IMR-90 (cell line): ENCODE measurements at regions not wholly inside any gene's neighbourhood (a gene's known extent, or its start where the extent isn't known, plus 50 kb on each side); places are given as distances from the start of the nearest gene placed in this dataset.
A peak's percentile ranks its signal among the peaks of the same experiment; 100 is the strongest.

Experiments
- ATAC-seq: fragments of 200-7000 bp; cut with Tn5 transposase; 2 replicates; pipeline ENCODE4 v1.9.1; 2020; ENCODE audit warnings: low read depth, mild to moderate bottlenecking, moderate library complexity
- BruUV-seq: library from RNA; stranded (reverse); fragments of 400-500 nt; replicated peaks from 2 replicates; lab custom pipeline; 2021; lab: Mats Ljungman, UMichigan
- CTCF ChIA-PET: fragments of 300-600 bp; formaldehyde crosslinking; extraction: SDS; loops from one replicate; lab custom pipeline; 2021; ENCODE audit warnings: antibody characterized with exemption; lab: Yijun Ruan, JAX
- POLR2A ChIA-PET: fragments of 300-600 bp; sonication (Branson Sonifier 250); formaldehyde crosslinking; loops from one replicate; lab custom pipeline; 2022; ENCODE audit warnings: antibody characterized with exemption; ENCODE audit not compliant: unreplicated experiment; lab: Charles Lee
- DNase-seq: peaks from one replicate; pipeline ENCODE4 v3.0.0; 2013
- H2AFZ ChIP-seq: replicated peaks from 2 replicates; pipeline ENCODE3; 2013; ENCODE audit warnings: low read length, mild to moderate bottlenecking; ENCODE audit not compliant: poor library complexity
- H2AK5ac ChIP-seq: 2 replicates; pipeline ENCODE4 v1.6.1; 2013; ENCODE audit warnings: low read depth, low read length, inconsistent platforms
- H2AK9ac ChIP-seq: replicated peaks from 2 replicates; pipeline ENCODE3; 2013; ENCODE audit warnings: mild to moderate bottlenecking, low read depth, low read length, moderate library complexity; ENCODE audit not compliant: poor library complexity
- H2BK120ac ChIP-seq: 2 replicates; pipeline ENCODE4 v1.6.1; 2013; ENCODE audit warnings: low read depth, low read length, inconsistent platforms
- H2BK15ac ChIP-seq: 3 replicates; pipeline ENCODE4 v1.6.1; 2013; ENCODE audit warnings: low read depth, low read length, inconsistent platforms
- H2BK20ac ChIP-seq: 2 replicates; pipeline ENCODE4 v1.6.1; 2013; ENCODE audit warnings: low read depth, mild to moderate bottlenecking, inconsistent platforms, low read length, moderate library complexity
- H2BK5ac ChIP-seq: 2 replicates; pipeline ENCODE4 v1.6.1; 2013; ENCODE audit warnings: mild to moderate bottlenecking, low read depth, low read length, inconsistent platforms; ENCODE audit not compliant: poor library complexity, severe bottlenecking
- H3K14ac ChIP-seq: replicated peaks from 2 replicates; pipeline ENCODE4 v1.6.1; 2013; ENCODE audit warnings: low read depth, low read length, inconsistent platforms
- H3K18ac ChIP-seq: 2 replicates; pipeline ENCODE4 v1.6.1; 2013; ENCODE audit warnings: low read depth, low read length, control low read depth
- H3K23ac ChIP-seq: 2 replicates; pipeline ENCODE4 v1.6.1; 2013; ENCODE audit warnings: low read depth, low read length, inconsistent platforms
- H3K27ac ChIP-seq: 2 replicates; pipeline ENCODE4 v1.5.1; 2013; ENCODE audit warnings: mild to moderate bottlenecking, control low read depth, low read length; ENCODE audit not compliant: insufficient read depth
- H3K27me3 ChIP-seq: 2 replicates; pipeline ENCODE4 v1.6.1; 2013; ENCODE audit warnings: low read length; ENCODE audit not compliant: control insufficient read depth, insufficient read depth
- H3K36me3 ChIP-seq: 2 replicates; pipeline ENCODE4 v1.6.1; 2013; ENCODE audit warnings: low read length, mixed read lengths; ENCODE audit not compliant: control insufficient read depth, insufficient read depth
- H3K4ac ChIP-seq: 2 replicates; pipeline ENCODE4 v1.6.1; 2013; ENCODE audit warnings: low read depth, low read length, inconsistent platforms
- H3K4me1 ChIP-seq: 2 replicates; pipeline ENCODE4 v1.6.1; 2013; ENCODE audit warnings: low read length, mixed read lengths; ENCODE audit not compliant: control insufficient read depth, insufficient read depth
- H3K4me2 ChIP-seq: 2 replicates; pipeline ENCODE4 v1.6.1; 2013; ENCODE audit warnings: low read depth, mild to moderate bottlenecking, control low read depth, low read length, moderate library complexity
- H3K4me3 ChIP-seq: 2 replicates; pipeline ENCODE4 v1.5.1; 2013; ENCODE audit warnings: low read depth, mild to moderate bottlenecking, control low read depth, low read length, moderate library complexity; ENCODE audit not compliant: insufficient read depth
- H3K56ac ChIP-seq: 2 replicates; pipeline ENCODE4 v1.6.1; 2013; ENCODE audit warnings: low read length, inconsistent platforms; ENCODE audit not compliant: insufficient read depth; ENCODE audit errors: extremely low read depth
- H3K79me1 ChIP-seq, 2 experiments: 2 replicates each; pipeline ENCODE4 v1.6.1; 2013; ENCODE audit warnings: low read length in 2 of 2, inconsistent platforms in 1 of 2, low read depth in 1 of 2
- H3K9ac ChIP-seq: 2 replicates; pipeline ENCODE4 v1.6.1; 2013; ENCODE audit warnings: low read depth, low read length, control low read depth
- H3K9me1 ChIP-seq: 2 replicates; pipeline ENCODE4 v1.6.1; 2013; ENCODE audit warnings: low read length, inconsistent platforms; ENCODE audit not compliant: insufficient read depth
- H3K9me3 ChIP-seq: 2 replicates; pipeline ENCODE4 v1.6.1; 2013; ENCODE audit warnings: low read length; ENCODE audit not compliant: control insufficient read depth, insufficient read depth
- H4K20me1 ChIP-seq: 2 replicates; pipeline ENCODE4 v1.6.1; 2013; ENCODE audit warnings: low read length, inconsistent platforms; ENCODE audit not compliant: insufficient read depth
- H4K5ac ChIP-seq: 2 replicates; pipeline ENCODE4 v1.6.1; 2013; ENCODE audit warnings: mild to moderate bottlenecking, low read depth, low read length, control low read depth
- H4K8ac ChIP-seq, 2 experiments: 2 replicates each; pipeline ENCODE4 v1.6.1; 2013; ENCODE audit warnings: low read depth in 2 of 2, low read length in 2 of 2, control low read depth in 1 of 2, inconsistent platforms in 1 of 2
- H4K91ac ChIP-seq: 2 replicates; pipeline ENCODE4 v1.6.1; 2013; ENCODE audit warnings: low read depth, low read length, inconsistent platforms; ENCODE audit not compliant: insufficient read depth
- BHLHE40 ChIP-seq: fragments of 150-350 bp; IDR thresholded peaks from 2 replicates; pipeline ENCODE4 v1.6.1; 2016; ENCODE audit warnings: mild to moderate bottlenecking, low read depth, low read length
- CEBPB ChIP-seq: IDR thresholded peaks from 2 replicates; pipeline ENCODE4 v1.6.1; 2012; ENCODE audit warnings: low read depth, low read length, improper control_type of control experiment
- CHD1 ChIP-seq: IDR thresholded peaks from 2 replicates; pipeline ENCODE4 v1.6.1; 2012; ENCODE audit warnings: low read depth, low read length, improper control_type of control experiment
- CTCF ChIP-seq: conservative IDR thresholded peaks from 2 replicates; pipeline ENCODE4 v1.5.1; 2012; ENCODE audit warnings: mild to moderate bottlenecking, low read depth, low read length, improper control_type of control experiment
- ELK1 ChIP-seq: fragments of 150-350 bp; IDR thresholded peaks from 2 replicates; pipeline ENCODE4 v1.6.1; 2016; ENCODE audit warnings: low read depth, mild to moderate bottlenecking, low read length, moderate library complexity, borderline replicate concordance
- MAFK ChIP-seq: IDR thresholded peaks from 2 replicates; pipeline ENCODE4 v1.6.1; 2012; ENCODE audit warnings: low read depth, low read length, improper control_type of control experiment
- MAZ ChIP-seq: IDR thresholded peaks from 2 replicates; pipeline ENCODE4 v1.6.1; 2012; ENCODE audit warnings: low read depth, mild to moderate bottlenecking, low read length, improper control_type of control experiment, moderate library complexity, borderline replicate concordance
- MXI1 ChIP-seq: IDR thresholded peaks from 2 replicates; pipeline ENCODE4 v1.6.1; 2012; ENCODE audit warnings: low read depth, mild to moderate bottlenecking, low read length, moderate library complexity, borderline replicate concordance
- RCOR1 ChIP-seq: IDR thresholded peaks from 2 replicates; pipeline ENCODE4 v1.6.1; 2012; ENCODE audit warnings: mild to moderate bottlenecking, low read length, improper control_type of control experiment; ENCODE audit not compliant: insufficient replicate concordance
- WGBS, 2 experiments: methylation state at CpG; one replicate each; pipeline versions ENCODE4 v1.1.5 to v1.1.7; 2013; ENCODE audit warnings: missing lambda C conversion rate in 2 of 2; ENCODE audit not compliant: insufficient read length in 1 of 2; ENCODE audit errors: extremely low coverage in 2 of 2; 5-methylcytosine and 5-hydroxymethylcytosine counted together
- dilution Hi-C: fragments of 300-500 bp; cut with HindIII; formaldehyde crosslinking; loops from one replicate; pipeline ENCODE4 v1.14.3; 2018; ENCODE audit warnings: low sequenced_read_pairs; ENCODE audit not compliant: unreplicated experiment
- in situ Hi-C: fragments of 300-500 bp; cut with MboI; formaldehyde crosslinking; loops from 3 replicates; pipeline ENCODE4 v1.14.3; 2019; ENCODE audit warnings: low sequenced_read_pairs, inconsistent platforms, mixed read lengths
- intact Hi-C: fragments of 100-400 bp; cut with micrococcal nuclease; formaldehyde crosslinking; loops from 2 replicates; pipeline ENCODE4 v1.10.0; 2022

GRCh38 chr16:88295671-88296436 is 86.9 kb upstream of the ZNF469 start:
- peak overlapping the region; percentile 58 for H3K4ac ChIP-seq
- H2BK20ac ChIP-seq: peak overlapping the region; percentile 51; the same call in 1 of the 2 replicates
- no peaks in the 10 kb centered on the region for H4K20me1 ChIP-seq
- peak overlapping the region; percentile 59; the same call in 1 of the 2 replicates for H3K14ac ChIP-seq
- H2AFZ ChIP-seq: peak overlapping the region; percentile 26
- H2BK120ac ChIP-seq: peak overlapping the region; percentile 11
- ATAC-seq: no peak
- no peak overlapping the region for H3K18ac ChIP-seq
- H3K23ac ChIP-seq: no peak overlapping the region
- no peaks in the 10 kb centered on the region for H3K9me3 ChIP-seq
- no peak overlapping the region for H2BK5ac ChIP-seq
- no peak overlapping the region for H3K9ac ChIP-seq
- H2BK15ac ChIP-seq: peak overlapping the region; percentile 86; the same call in 2 of the 3 replicates
- no peak for DNase-seq
- intact Hi-C loops: no loop called here
- H2AK9ac ChIP-seq: peak overlapping the region; percentile 20
- no peak overlapping the region for H3K27ac ChIP-seq
- H3K4me1 ChIP-seq: peaks cover 15% of the 10 kb centered on the region
- no peak overlapping the region for H3K4me2 ChIP-seq
- H4K5ac ChIP-seq: no peak overlapping the region
- H3K9me1 ChIP-seq: peaks cover 22% of the 10 kb centered on the region
- H4K8ac ChIP-seq: peak overlapping the region in 1 of 2 experiments; percentile 1; a peak in 1 of 4 replicates
- no TSS peak for BruUV-seq
- POLR2A ChIA-PET: no interaction called here
- H3K27me3 ChIP-seq: no peaks in the 10 kb centered on the region
- H3K4me3 ChIP-seq: no peak overlapping the region
- no peak overlapping the region for H3K56ac ChIP-seq
- dilution Hi-C loops: no loop called here
- TF ChIP-seq BHLHE40 (no peak), MAZ (no peak), RCOR1 (no peak), CEBPB (no peak), CTCF (no peak), MAFK (no peak), CHD1 (no peak), MXI1 (no peak), ELK1 (no peak)
- in situ Hi-C loops: no loop called here
- CTCF ChIA-PET: no interaction called here
- 0 out of 2 replicates have a peak overlapping the region, but pooled peaks have one; percentile 0 for H4K91ac ChIP-seq
- WGBS, 2 experiments: 63% methylated on average over 11 of the region's 20 CpGs; no CpG with 5 or more reads in 1 of the 2 experiments
- H3K79me1 ChIP-seq: peaks cover 0 to 15% of the 10 kb centered on the region in 2 experiments; a peak in 1 of 4 replicates
- H2AK5ac ChIP-seq: peak overlapping the region; percentile 93
- H3K36me3 ChIP-seq: no peaks in the 10 kb centered on the region
